ENCODE measurements at regions not wholly inside any gene's neighbourhood (a gene's known extent, or its start where the extent isn't known, plus 50 kb on each side); places are given as distances from the start of the nearest gene placed in this dataset.

GRCh38 chr14:84129941-84130340 is 1400.0 kb upstream of the FLRT2 start:
- Histone ChIP-seq H3K4me3 (ENCODE audit: low read depth, low read length) (no peak overlapping the region), H3K9me3 (no peaks in the 10 kb centered on the region), H3K27me3 (replicated peaks; ENCODE audit: control insufficient read depth, insufficient read depth, low read length) (no peaks in the 10 kb centered on the region), H3K4me1 (peaks cover 3% of the 10 kb centered on the region; the same call in 1 of the 2 replicates), H3K36me3 (ENCODE audit: control insufficient read depth, insufficient read depth, low read length) (no peaks in the 10 kb centered on the region)
- Mint-ChIP-seq H3K4me3 (ENCODE audit: unreplicated experiment) (no peak overlapping the region), H3K4me1 (ENCODE audit: low read depth, unreplicated experiment) (peaks cover 5% of the 10 kb centered on the region), H3K36me3 (ENCODE audit: insufficient read depth, unreplicated experiment) (no peaks in the 10 kb centered on the region), H3K27me3 (ENCODE audit: insufficient read depth, unreplicated experiment) (no peaks in the 10 kb centered on the region), H3K27ac (ENCODE audit: unreplicated experiment) (no peak overlapping the region), H3K9me3 (ENCODE audit: unreplicated experiment) (no peaks in the 10 kb centered on the region)
- no TSS peak for BruUV-seq (replicated peaks)
- intact Hi-C loops (cut with micrococcal nuclease; ENCODE audit: unreplicated experiment): no loop called here
- ChIA-PET POLR2A (no interaction called here), CTCF (no interaction called here)
- DNase-seq: no peak
- TF ChIP-seq CTCF (IDR thresholded peaks at IDR 0.05; ENCODE audit: insufficient read depth in 1 of 2, low read depth in 1 of 2, low read length in 1 of 2, severe bottlenecking in 1 of 2, unreplicated experiment in 1 of 2): no peak

DNA sequence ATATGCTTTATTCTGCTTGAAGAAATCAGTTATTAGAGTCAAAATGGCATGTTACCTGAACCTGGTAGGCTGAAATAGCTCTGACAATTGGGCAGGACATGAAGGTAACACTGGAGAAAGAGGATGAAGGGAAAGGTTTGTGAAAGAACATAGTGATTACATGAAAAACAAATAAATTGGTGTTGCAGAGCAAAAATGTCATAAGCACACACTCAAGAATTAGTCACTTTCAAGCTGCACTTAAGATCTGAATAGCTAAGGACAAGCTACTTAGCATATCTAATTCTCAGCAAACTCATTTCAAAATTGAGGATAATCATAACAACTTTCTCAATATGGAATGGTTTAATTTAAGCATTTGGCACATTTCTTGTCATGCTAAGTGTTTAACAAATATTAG is 1398.0 kb upstream of the FLRT2 start:
- Mint-ChIP-seq H3K27ac (ENCODE audit: unreplicated experiment) (no peak overlapping the region), H3K27me3 (ENCODE audit: insufficient read depth, unreplicated experiment) (no peaks in the 10 kb centered on the region), H3K9me3 (ENCODE audit: unreplicated experiment) (no peaks in the 10 kb centered on the region), H3K36me3 (ENCODE audit: insufficient read depth, unreplicated experiment) (no peaks in the 10 kb centered on the region), H3K4me1 (ENCODE audit: low read depth, unreplicated experiment) (peaks cover 5% of the 10 kb centered on the region), H3K4me3 (ENCODE audit: unreplicated experiment) (no peak overlapping the region)
- Histone ChIP-seq H3K4me1 (peaks cover 3% of the 10 kb centered on the region; the same call in 1 of the 2 replicates), H3K36me3 (ENCODE audit: control insufficient read depth, insufficient read depth, low read length) (no peaks in the 10 kb centered on the region), H3K9me3 (no peaks in the 10 kb centered on the region), H3K27me3 (replicated peaks; ENCODE audit: control insufficient read depth, insufficient read depth, low read length) (no peaks in the 10 kb centered on the region), H3K4me3 (ENCODE audit: low read depth, low read length) (no peak overlapping the region)
- BruUV-seq (replicated peaks): no TSS peak
- ChIA-PET POLR2A (no interaction called here), CTCF (no interaction called here)
- no peak for DNase-seq
- no peak for TF ChIP-seq CTCF (IDR thresholded peaks at IDR 0.05; ENCODE audit: insufficient read depth in 1 of 2, low read depth in 1 of 2, low read length in 1 of 2, severe bottlenecking in 1 of 2, unreplicated experiment in 1 of 2)
- intact Hi-C loops (cut with micrococcal nuclease; ENCODE audit: unreplicated experiment): no loop called here

DNA sequence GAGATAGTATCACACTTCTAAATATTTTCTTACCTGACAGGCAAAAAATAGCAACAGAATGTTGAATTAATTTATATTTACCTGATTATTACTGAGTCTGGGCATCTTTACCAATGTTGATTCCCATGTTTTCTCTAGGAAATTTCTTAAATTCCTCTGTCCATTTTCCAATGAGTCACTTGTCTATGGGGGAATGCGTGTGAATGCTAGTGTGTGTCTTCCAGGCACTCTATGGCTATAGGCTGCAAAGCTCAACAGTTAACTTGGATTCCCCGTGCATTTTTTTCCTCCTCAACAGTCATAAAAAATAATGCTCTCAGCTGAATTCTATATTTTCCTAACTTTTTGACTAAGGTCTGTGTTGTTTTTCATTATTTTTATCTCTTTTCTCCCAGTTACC is 1385.8 kb upstream of the FLRT2 start:
- no peaks in the 10 kb centered on the region for H3K27me3 ChIP-seq (replicated peaks; ENCODE audit: control insufficient read depth, insufficient read depth, low read length)
- no peak overlapping the region for H3K4me3 ChIP-seq (ENCODE audit: low read depth, low read length)
- no peak for TF ChIP-seq CTCF (IDR thresholded peaks at IDR 0.05; ENCODE audit: insufficient read depth in 1 of 2, low read depth in 1 of 2, low read length in 1 of 2, severe bottlenecking in 1 of 2, unreplicated experiment in 1 of 2)
- H3K4me1 ChIP-seq: no peaks in the 10 kb centered on the region
- H3K36me3 Mint-ChIP-seq (ENCODE audit: insufficient read depth, unreplicated experiment): no peaks in the 10 kb centered on the region
- H3K4me3 Mint-ChIP-seq (ENCODE audit: unreplicated experiment): no peak overlapping the region
- intact Hi-C loops (cut with micrococcal nuclease; ENCODE audit: unreplicated experiment): no loop called here
- no peak for DNase-seq
- H3K9me3 ChIP-seq: no peaks in the 10 kb centered on the region
- POLR2A ChIA-PET: no interaction called here
- CTCF ChIA-PET: no interaction called here
- H3K9me3 Mint-ChIP-seq (ENCODE audit: unreplicated experiment): peaks cover 10% of the 10 kb centered on the region
- BruUV-seq (replicated peaks): no TSS peak
- H3K27me3 Mint-ChIP-seq (ENCODE audit: insufficient read depth, unreplicated experiment): no peaks in the 10 kb centered on the region
- no peaks in the 10 kb centered on the region for H3K36me3 ChIP-seq (ENCODE audit: control insufficient read depth, insufficient read depth, low read length)
- H3K4me1 Mint-ChIP-seq (ENCODE audit: low read depth, unreplicated experiment): no peaks in the 10 kb centered on the region
- no peak overlapping the region for H3K27ac Mint-ChIP-seq (ENCODE audit: unreplicated experiment)

All from Caco-2 (cell line).